ENCODE measurements at regions not wholly inside any gene's neighbourhood (a gene's known extent, or its start where the extent isn't known, plus 50 kb on each side); places are given as distances from the start of the nearest gene placed in this dataset.

- Mint-ChIP-seq H3K27ac (no peak overlapping the region), H3K27me3 (no peaks in the 10 kb centered on the region), H3K9me3 (no peaks in the 10 kb centered on the region), H3K36me3 (ENCODE audit: low read depth) (no peaks in the 10 kb centered on the region), H3K4me1 (ENCODE audit: low read depth) (no peaks in the 10 kb centered on the region), H3K4me3 (no peak overlapping the region)
- ATAC-seq (no peak), DNase-seq (no peak)
- CTCF ChIA-PET, result interaction anchor here (0.9 kb wide), 1 partner anchor 23 kb away, joined by 3 read pairs; no protein-coding TSS in a partner anchor
- TF ChIP-seq CTCF (IDR thresholded peaks at IDR 0.05), result no peak
- intact Hi-C loops (cut with micrococcal nuclease), result no loop called here
- POLR2A ChIA-PET, result interaction anchor here (2.0 kb wide), 1 partner anchor 9 kb away, joined by 7 read pairs; no protein-coding TSS in a partner anchor
Measured at GRCh38 chr15:31525185-31525695, 198.6 kb downstream of the KLF13 start.

- ChIA-PET CTCF (interaction anchor here (0.9 kb wide), 1 partner anchor 22 kb away, joined by 3 read pairs; no protein-coding TSS in a partner anchor), POLR2A (interaction anchor here (2.0 kb wide), 1 partner anchor 10 kb away, joined by 7 read pairs; no protein-coding TSS in a partner anchor)
- no peaks in the 10 kb centered on the region for H3K27me3 Mint-ChIP-seq
- no peaks in the 10 kb centered on the region for H3K9me3 Mint-ChIP-seq
- no peaks in the 10 kb centered on the region for H3K36me3 Mint-ChIP-seq (ENCODE audit: low read depth)
- DNase-seq (no peak), ATAC-seq (no peak)
- H3K27ac Mint-ChIP-seq, result no peak overlapping the region
- no peak for TF ChIP-seq CTCF (IDR thresholded peaks at IDR 0.05)
- H3K4me1 Mint-ChIP-seq (ENCODE audit: low read depth), result no peaks in the 10 kb centered on the region
- no peak overlapping the region for H3K4me3 Mint-ChIP-seq
- intact Hi-C loops (cut with micrococcal nuclease), result no loop called here
Measured at GRCh38 chr15:31525988-31526665, 199.5 kb downstream of the KLF13 start.

GRCh38 chr15:31526916-31527690 is 200.5 kb downstream of the KLF13 start:
- CTCF ChIA-PET, result no interaction called here

DNA sequence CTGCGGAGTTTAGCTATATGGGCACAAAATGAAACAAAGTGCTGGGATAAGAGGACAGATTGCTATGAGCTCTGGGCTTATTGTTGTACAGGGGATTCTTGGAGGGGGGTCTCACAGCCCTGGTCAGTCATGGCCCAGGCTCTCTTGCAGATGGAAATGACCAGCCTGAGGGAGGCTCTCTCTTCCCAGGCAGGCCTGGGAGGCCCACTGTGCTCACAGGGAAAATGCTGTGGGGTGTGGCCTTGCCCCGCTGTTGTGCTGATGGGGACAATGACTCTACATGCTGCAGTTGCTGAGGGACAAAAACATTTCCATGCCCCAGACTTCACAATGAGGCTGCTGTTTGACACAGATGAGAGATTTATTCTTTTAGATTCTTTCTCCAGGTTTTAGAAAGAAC is 202.2 kb downstream of the KLF13 start:
- DNase-seq, result no peak
- no peaks in the 10 kb centered on the region for H3K36me3 Mint-ChIP-seq (ENCODE audit: low read depth)
- no peaks in the 10 kb centered on the region for H3K27me3 Mint-ChIP-seq
- H3K27ac Mint-ChIP-seq, result no peak overlapping the region
- ChIA-PET POLR2A (no interaction called here), CTCF (no interaction called here)
- ATAC-seq, result no peak
- intact Hi-C loops (cut with micrococcal nuclease), result no loop called here
- H3K4me1 Mint-ChIP-seq (ENCODE audit: low read depth), result no peaks in the 10 kb centered on the region
- H3K9me3 Mint-ChIP-seq, result no peaks in the 10 kb centered on the region
- no peak for TF ChIP-seq CTCF (IDR thresholded peaks at IDR 0.05)
- H3K4me3 Mint-ChIP-seq, result no peak overlapping the region

More at GRCh38 chr15:31526916-31527690, 200.5 kb downstream of the KLF13 start:
- Mint-ChIP-seq H3K4me3 (no peak overlapping the region), H3K27me3 (no peaks in the 10 kb centered on the region), H3K27ac (no peak overlapping the region), H3K4me1 (ENCODE audit: low read depth) (no peaks in the 10 kb centered on the region), H3K9me3 (no peaks in the 10 kb centered on the region), H3K36me3 (ENCODE audit: low read depth) (no peaks in the 10 kb centered on the region)
- intact Hi-C loops (cut with micrococcal nuclease), result no loop called here
- no peak for TF ChIP-seq CTCF (IDR thresholded peaks at IDR 0.05)
- ATAC-seq (no peak), DNase-seq (no peak)
- POLR2A ChIA-PET, result interaction anchor here (2.0 kb wide), 1 partner anchor 11 kb away, joined by 7 read pairs; no protein-coding TSS in a partner anchor

Data from activated CD8-positive, alpha-beta T cell treated with anti-CD3 and anti-CD28 coated beads for 36 hours (primary cell).